Activated CD8-positive, alpha-beta T cell treated with anti-CD3 and anti-CD28 coated beads for 36 hours (primary cell): ENCODE measurements at regions not wholly inside any gene's neighbourhood (a gene's known extent, or its start where the extent isn't known, plus 50 kb on each side); places are given as distances from the start of the nearest gene placed in this dataset.

Experiments used
- ATAC-seq: fragments of 200-7000 bp; cut with Tn5 transposase; one replicate; pipeline ENCODE4 v1.10.0; 2021; ENCODE audit warnings: mild to moderate bottlenecking, moderate library complexity
- CTCF ChIA-PET: fragments of 350-600 bp; sonication (Branson Sonifier 250); formaldehyde crosslinking; loops from one replicate; lab custom pipeline; 2021; ENCODE audit warnings: antibody characterized with exemption; lab: Charles Lee
- POLR2A ChIA-PET: fragments of 350-600 bp; sonication (Branson Sonifier 250); formaldehyde crosslinking; loops from one replicate; lab custom pipeline; 2021; ENCODE audit warnings: antibody characterized with exemption; lab: Charles Lee
- DNase-seq: peaks from one replicate; pipeline ENCODE4 v3.0.0-alpha.2; 2020
- H3K27ac Mint-ChIP-seq: one replicate; pipeline ENCODE4 v1.8.0; 2021; ENCODE audit warnings: mild to moderate bottlenecking, mixed read lengths
- H3K27me3 Mint-ChIP-seq: one replicate; pipeline ENCODE4 v1.8.0; 2021; ENCODE audit warnings: mixed read lengths
- H3K36me3 Mint-ChIP-seq: one replicate; pipeline ENCODE4 v1.8.0; 2021; ENCODE audit warnings: low read depth, mixed read lengths
- H3K4me1 Mint-ChIP-seq: one replicate; pipeline ENCODE4 v1.8.0; 2021; ENCODE audit warnings: low read depth, mixed read lengths
- H3K4me3 Mint-ChIP-seq: one replicate; pipeline ENCODE4 v1.8.0; 2021; ENCODE audit warnings: mild to moderate bottlenecking, moderate library complexity, mixed read lengths
- H3K9me3 Mint-ChIP-seq: one replicate; pipeline ENCODE4 v1.8.0; 2021; ENCODE audit warnings: mixed read lengths
- CTCF ChIP-seq: fragments of 200-600 bp; IDR thresholded peaks from one replicate; pipeline ENCODE4 v1.8.0; 2022; ENCODE audit warnings: antibody characterized with exemption, mild to moderate bottlenecking
- intact Hi-C: fragments of 100-400 bp; cut with micrococcal nuclease; formaldehyde crosslinking; loops from one replicate; pipeline ENCODE4 v1.10.0; 2022

DNA sequence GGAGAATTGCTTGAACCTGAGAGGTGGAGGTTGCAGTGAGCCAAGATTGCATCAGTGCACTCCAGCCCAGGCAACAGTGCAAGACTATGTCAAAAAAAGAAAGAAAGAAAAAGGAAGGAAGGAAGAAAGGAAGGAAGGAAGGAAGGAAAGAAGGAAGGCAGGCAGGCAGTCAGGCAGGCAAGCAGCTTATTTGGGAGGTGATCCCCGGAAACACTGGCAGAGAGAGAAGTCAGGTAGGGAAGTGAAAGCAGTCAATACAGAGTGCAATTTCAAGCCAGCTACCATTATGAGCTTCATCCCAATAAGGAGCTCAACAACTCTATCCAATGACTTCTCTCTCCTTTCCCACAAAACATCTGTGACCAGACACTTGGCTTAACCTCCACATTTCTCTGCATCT is 83.0 kb upstream of the TBC1D3K start:
- POLR2A ChIA-PET: no interaction called here
- no peak for TF ChIP-seq CTCF
- no peak for ATAC-seq
- intact Hi-C loops: no loop called here
- Mint-ChIP-seq H3K27me3 (peaks cover 6% of the 10 kb centered on the region), H3K36me3 (no peaks in the 10 kb centered on the region), H3K4me1 (peaks cover 3% of the 10 kb centered on the region), H3K27ac (no peak overlapping the region), H3K4me3 (no peak overlapping the region), H3K9me3 (no peaks in the 10 kb centered on the region)
- no peak for DNase-seq
- CTCF ChIA-PET: interaction anchor here (0.8 to 1.6 kb wide), 2 partner anchors 13 to 25 kb away, joined by 3 to 5 read pairs; no protein-coding TSS in a partner anchor

DNA sequence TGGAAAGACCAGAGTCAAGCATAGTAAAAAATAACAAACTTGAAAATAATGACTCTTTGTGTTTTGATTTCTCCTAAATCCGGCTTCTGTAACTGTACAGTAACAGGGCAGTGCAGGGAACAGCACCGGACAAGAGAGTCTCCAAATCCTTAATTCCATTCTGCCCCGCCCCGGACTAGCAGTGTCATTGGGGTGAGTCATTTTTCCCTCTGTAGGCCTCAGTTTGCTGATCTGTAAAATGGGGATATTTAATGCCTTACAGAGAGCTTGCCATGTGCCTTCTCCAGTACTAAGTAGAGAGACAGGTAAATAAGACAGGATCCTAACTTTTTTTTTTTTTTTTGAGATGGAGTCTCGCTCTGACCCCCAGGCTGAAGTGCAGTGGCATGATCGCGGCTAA is 83.6 kb upstream of the TBC1D3K start:
- no peak for DNase-seq
- POLR2A ChIA-PET: no interaction called here
- Mint-ChIP-seq H3K36me3 (no peaks in the 10 kb centered on the region), H3K4me1 (peaks cover 3% of the 10 kb centered on the region), H3K27me3 (peaks cover 6% of the 10 kb centered on the region), H3K4me3 (no peak overlapping the region), H3K9me3 (no peaks in the 10 kb centered on the region), H3K27ac (no peak overlapping the region)
- no peak for ATAC-seq
- intact Hi-C loops: no loop called here
- CTCF ChIA-PET: interaction anchor here (0.8 kb wide), 1 partner anchor 12 kb away, joined by 3 read pairs; no protein-coding TSS in a partner anchor
- no peak for TF ChIP-seq CTCF

DNA sequence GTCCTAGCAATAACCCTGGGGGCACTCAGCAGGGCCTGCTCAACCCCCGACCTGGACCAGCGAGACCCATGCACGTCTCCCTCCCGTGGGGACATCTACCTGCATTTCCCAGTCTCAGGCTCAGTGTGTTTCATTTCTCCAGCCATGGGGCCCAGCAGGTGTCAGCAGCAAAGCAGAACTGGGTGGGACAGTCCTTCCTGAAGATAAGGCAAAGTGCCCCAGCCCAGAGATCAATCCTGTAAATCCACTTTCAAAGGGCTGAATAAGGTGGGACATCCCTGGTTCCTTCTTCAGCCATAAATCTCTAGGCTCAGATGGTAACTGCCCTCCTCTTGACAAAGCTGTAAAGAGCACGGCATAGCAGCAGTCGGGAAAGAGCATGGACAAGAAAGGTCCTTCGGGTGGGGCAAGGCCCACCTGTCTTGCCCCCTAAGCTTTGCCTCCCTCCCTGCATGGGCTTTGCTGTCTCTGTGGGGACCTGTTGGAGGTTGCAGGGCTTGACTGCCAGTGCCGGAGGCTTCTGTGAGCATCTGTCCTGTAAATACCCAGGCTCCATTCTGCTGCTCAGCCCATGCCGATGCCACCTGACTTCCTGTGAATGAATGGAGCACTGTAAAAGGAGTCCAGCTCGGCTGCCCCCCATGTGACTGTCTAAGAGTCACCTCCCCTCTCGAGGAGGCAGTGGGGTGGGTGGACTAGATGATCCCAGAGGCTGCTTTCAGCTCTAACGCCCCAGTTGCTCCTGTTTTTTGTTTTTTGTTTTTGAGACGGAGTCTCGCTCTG is 84.8 kb upstream of the TBC1D3K start:
- H3K9me3 Mint-ChIP-seq: no peaks in the 10 kb centered on the region
- no peak overlapping the region for H3K4me3 Mint-ChIP-seq
- ATAC-seq (no peak), DNase-seq (no peak)
- peaks cover 6% of the 10 kb centered on the region for H3K27me3 Mint-ChIP-seq
- peaks cover 6% of the 10 kb centered on the region for H3K4me1 Mint-ChIP-seq
- ChIA-PET CTCF (no interaction called here), POLR2A (no interaction called here)
- intact Hi-C loops: no loop called here
- no peaks in the 10 kb centered on the region for H3K36me3 Mint-ChIP-seq
- TF ChIP-seq CTCF: no peak
- H3K27ac Mint-ChIP-seq: no peak overlapping the region

GRCh38 chr17:37838276-37838675 is 85.9 kb upstream of the TBC1D3K start:
- no peak overlapping the region for H3K27ac Mint-ChIP-seq
- TF ChIP-seq CTCF: no peak
- ATAC-seq (no peak), DNase-seq (no peak)
- H3K4me3 Mint-ChIP-seq: no peak overlapping the region
- CTCF ChIA-PET: no interaction called here
- no peaks in the 10 kb centered on the region for H3K9me3 Mint-ChIP-seq
- intact Hi-C loops: no loop called here
- H3K36me3 Mint-ChIP-seq: no peaks in the 10 kb centered on the region
- H3K4me1 Mint-ChIP-seq: peaks cover 12% of the 10 kb centered on the region
- peaks cover 6% of the 10 kb centered on the region for H3K27me3 Mint-ChIP-seq
- POLR2A ChIA-PET: no interaction called here

GRCh38 chr17:37836593-37836992 is 87.6 kb upstream of the TBC1D3K start:
- no peak for TF ChIP-seq CTCF
- Mint-ChIP-seq H3K36me3 (no peaks in the 10 kb centered on the region), H3K4me1 (peaks cover 12% of the 10 kb centered on the region), H3K4me3 (no peak overlapping the region), H3K27ac (no peak overlapping the region), H3K9me3 (no peaks in the 10 kb centered on the region), H3K27me3 (peaks cover 6% of the 10 kb centered on the region)
- ChIA-PET CTCF (interaction anchor here (1.2 kb wide), 1 partner anchor 20 kb away, joined by 4 read pairs; no protein-coding TSS in a partner anchor), POLR2A (no interaction called here)
- ATAC-seq: no peak
- intact Hi-C loops: no loop called here
- DNase-seq: no peak
